Brain microvascular endothelial cell (primary cell): ENCODE measurements at regions not wholly inside any gene's neighbourhood (a gene's known extent, or its start where the extent isn't known, plus 50 kb on each side); places are given as distances from the start of the nearest gene placed in this dataset.

Source experiments
- DNase-seq: peaks from one replicate; pipeline ENCODE4 v3.0.0-alpha.2; 2020
- H3K27ac ChIP-seq: fragments of 250-450 bp; sonication (Bioruptor Pico); 2 replicates; pipeline ENCODE4 v1.5.1; 2020; ENCODE audit warnings: mild to moderate bottlenecking, moderate library complexity
- H3K27me3 ChIP-seq: fragments of 250-450 bp; sonication (Bioruptor Pico); replicated peaks from 2 replicates; pipeline ENCODE4 v1.5.1; 2020; ENCODE audit warnings: mild to moderate bottlenecking
- H3K36me3 ChIP-seq: fragments of 250-450 bp; sonication (Bioruptor Pico); replicated peaks from 2 replicates; pipeline ENCODE4 v1.5.1; 2020; ENCODE audit warnings: mild to moderate bottlenecking
- H3K4me3 ChIP-seq: 2 replicates; pipeline ENCODE4 v1.5.1; 2011; ENCODE audit warnings: low read depth, mild to moderate bottlenecking, control low read depth, low read length, moderate library complexity
- in situ Hi-C: cut with HindIII; loops from 2 replicates; pipeline ENCODE4 v1.10.0; 2017; ENCODE audit warnings: low sequenced_read_pairs, low pct_ligation_motif_present
- TF ChIP-seq, protein P1 (sequence below): IDR thresholded peaks from 2 replicates; pipeline ENCODE4 v1.5.1; 2011; ENCODE audit warnings: low read depth, mild to moderate bottlenecking, moderate library complexity, low read length, control low read depth, inconsistent platforms; ENCODE audit errors: missing control alignments

- in situ Hi-C loops, result no loop called here
- Histone ChIP-seq H3K36me3 (no peaks in the 10 kb centered on the region), H3K27me3 (no peaks in the 10 kb centered on the region), H3K27ac (no peak overlapping the region), H3K4me3 (no peak overlapping the region)
- TF ChIP-seq, protein P1, sequence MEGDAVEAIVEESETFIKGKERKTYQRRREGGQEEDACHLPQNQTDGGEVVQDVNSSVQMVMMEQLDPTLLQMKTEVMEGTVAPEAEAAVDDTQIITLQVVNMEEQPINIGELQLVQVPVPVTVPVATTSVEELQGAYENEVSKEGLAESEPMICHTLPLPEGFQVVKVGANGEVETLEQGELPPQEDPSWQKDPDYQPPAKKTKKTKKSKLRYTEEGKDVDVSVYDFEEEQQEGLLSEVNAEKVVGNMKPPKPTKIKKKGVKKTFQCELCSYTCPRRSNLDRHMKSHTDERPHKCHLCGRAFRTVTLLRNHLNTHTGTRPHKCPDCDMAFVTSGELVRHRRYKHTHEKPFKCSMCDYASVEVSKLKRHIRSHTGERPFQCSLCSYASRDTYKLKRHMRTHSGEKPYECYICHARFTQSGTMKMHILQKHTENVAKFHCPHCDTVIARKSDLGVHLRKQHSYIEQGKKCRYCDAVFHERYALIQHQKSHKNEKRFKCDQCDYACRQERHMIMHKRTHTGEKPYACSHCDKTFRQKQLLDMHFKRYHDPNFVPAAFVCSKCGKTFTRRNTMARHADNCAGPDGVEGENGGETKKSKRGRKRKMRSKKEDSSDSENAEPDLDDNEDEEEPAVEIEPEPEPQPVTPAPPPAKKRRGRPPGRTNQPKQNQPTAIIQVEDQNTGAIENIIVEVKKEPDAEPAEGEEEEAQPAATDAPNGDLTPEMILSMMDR, result no peak
- no peak for DNase-seq
Measured at GRCh38 chr15:91733661-91734060, 119.8 kb upstream of the SLCO3A1 start.

- TF ChIP-seq, protein P1, result no peak
- no peaks in the 10 kb centered on the region for H3K27me3 ChIP-seq
- no peak overlapping the region for H3K4me3 ChIP-seq
- DNase-seq, result no peak
- H3K36me3 ChIP-seq, result no peaks in the 10 kb centered on the region
- in situ Hi-C loops, result no loop called here
- no peak overlapping the region for H3K27ac ChIP-seq
Measured at GRCh38 chr15:91737151-91737818, 116.2 kb upstream of the SLCO3A1 start.

DNA sequence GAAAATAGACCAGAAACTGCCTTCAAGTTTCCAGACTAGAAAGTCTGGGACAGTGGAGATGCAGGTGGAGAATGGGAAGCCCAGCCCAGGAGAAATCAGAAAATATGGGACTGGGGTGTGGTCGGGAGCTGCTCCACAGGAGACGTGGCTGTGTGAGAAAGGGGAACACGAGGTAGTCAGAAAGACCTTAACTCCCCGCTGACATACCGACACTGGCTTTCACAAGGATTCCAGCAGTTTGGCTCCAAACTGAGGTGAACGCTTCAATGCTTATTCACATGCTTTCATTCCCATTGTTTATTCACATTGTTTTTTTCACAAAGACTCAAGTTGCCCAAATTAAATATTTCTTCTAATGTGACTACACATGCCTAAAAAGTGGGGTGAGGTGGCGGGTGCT, 111.5 kb upstream of the SLCO3A1 start:
- in situ Hi-C loops, result no loop called here
- Histone ChIP-seq H3K4me3 (no peak overlapping the region), H3K27ac (no peak overlapping the region), H3K36me3 (no peaks in the 10 kb centered on the region), H3K27me3 (no peaks in the 10 kb centered on the region)
- DNase-seq, result no peak
- TF ChIP-seq, protein P1, result no peak

- TF ChIP-seq, protein P1, result no peak
- in situ Hi-C loops, result no loop called here
- Histone ChIP-seq H3K4me3 (no peak overlapping the region), H3K27ac (no peak overlapping the region), H3K36me3 (no peaks in the 10 kb centered on the region), H3K27me3 (no peaks in the 10 kb centered on the region)
- no peak for DNase-seq
Measured at GRCh38 chr15:91751611-91752010, 101.9 kb upstream of the SLCO3A1 start.

GRCh38 chr15:91752081-91752785, 101.3 kb upstream of the SLCO3A1 start:
- in situ Hi-C loops, result no loop called here
- Histone ChIP-seq H3K27me3 (no peaks in the 10 kb centered on the region), H3K27ac (no peak overlapping the region), H3K4me3 (no peak overlapping the region), H3K36me3 (no peaks in the 10 kb centered on the region)
- DNase-seq, result no peak
- TF ChIP-seq, protein P1, result no peak
